Heart left ventricle (tissue), 16 donors: ENCODE measurements at regions not wholly inside any gene's neighbourhood (a gene's known extent, or its start where the extent isn't known, plus 50 kb on each side); places are given as distances from the start of the nearest gene placed in this dataset.

ENCODE experiments used
- ATAC-seq, 4 donors: fragments of 200-7000 bp; cut with Tn5 transposase; one replicate each; pipeline ENCODE4 v1.9.1; 2020 to 2022; ENCODE audit warnings: moderate library complexity in 4 of 4, mild to moderate bottlenecking in 3 of 4, moderate number of reproducible peaks in 1 of 4
- DNase-seq, 5 donors: peaks; one replicate each; pipeline ENCODE4 v3.0.0-alpha.2; 2020
- H3K27ac ChIP-seq, 12 donors: fragments of 200-600 bp; sonication (generic) in 4 of 12; one replicate each; pipeline versions ENCODE4 v1.5.0 to v1.8.0; 2016 to 2022; ENCODE audit warnings: mild to moderate bottlenecking in 2 of 12
- H3K27me3 ChIP-seq, 9 donors: fragments of 200-600 bp; sonication (generic) in 2 of 9; one replicate each; pipeline versions ENCODE4 v1.5.1 to v1.8.0; 2016 to 2022; ENCODE audit warnings: mild to moderate bottlenecking in 3 of 9
- H3K36me3 ChIP-seq, 9 donors: fragments of 200-600 bp; sonication (generic) in 2 of 9; one replicate each; pipeline versions ENCODE4 v1.5.0 to v1.8.0; 2018 to 2022; ENCODE audit warnings: mild to moderate bottlenecking in 2 of 9
- H3K4me1 ChIP-seq, 12 donors: fragments of 200-600 bp; sonication (generic) in 4 of 12; one replicate each; pipeline versions ENCODE4 v1.5.0 to v1.8.0; 2016 to 2022; ENCODE audit warnings: mild to moderate bottlenecking in 3 of 12
- H3K4me3 ChIP-seq, 12 donors: fragments of 200-600 bp; sonication (generic) in 4 of 12; one replicate each; pipeline versions ENCODE4 v1.5.0 to v1.8.0; 2017 to 2022; ENCODE audit warnings: mild to moderate bottlenecking in 9 of 12, moderate library complexity in 4 of 12
- H3K9me3 ChIP-seq, 12 donors: fragments of 200-600 bp; sonication (generic) in 4 of 12; one replicate each; pipeline versions ENCODE4 v1.5.0 to v1.8.0; 2016 to 2022; ENCODE audit warnings: mild to moderate bottlenecking in 1 of 12
- POLR2A ChIP-seq, 2 donors: fragments of 450-650 bp; IDR thresholded peaks; one replicate each; pipeline ENCODE4 v1.6.1; 2017; ENCODE audit warnings: antibody characterized with exemption in 2 of 2, mild to moderate bottlenecking in 2 of 2, moderate library complexity in 2 of 2
- WGBS, 4 donors: extraction: QIAGEN DNeasy Blood & Tissue Kit in 2 of 4; methylation state at CpG; one replicate each; pipeline versions ENCODE4 v1.1.5 to v1.1.7; 2013 to 2018; 5-methylcytosine and 5-hydroxymethylcytosine counted together
- intact Hi-C, 10 donors: fragments of 100-400 bp; cut with DNase I; formaldehyde crosslinking; loops; one replicate each; pipeline versions ENCODE4 v1.11.1 to v1.14.2; 2022
- TF ChIP-seq, protein P1 (sequence below), 12 donors: fragments of 200-600 bp; sonication (generic) in 4 of 12; IDR thresholded peaks; one replicate each; pipeline versions ENCODE4 v1.5.0 to v1.8.0; 2018 to 2022; ENCODE audit warnings: antibody characterized with exemption in 12 of 12, mild to moderate bottlenecking in 5 of 12
- donor health status: ischemic (EF 13 %, LVEDD 7.1; RV severe dilation, severe dysfunction).
- donor health status: healthy with polysubstance abuse.
- donor health status: DM: no; HTN: yes; CAD: no.
- donor health status: DM: no; HTN: no; CAD: no.
- donor health status: ischemic (EF 25% LVEDD 6.9; RV normal size, moderate dysfunction).
- donor health status: ischemic (EF 25% LVEDD 5.7; RV mildly dilated, moderate dysfunction).
- donor health status: healthy.
- donor health status: DM: yes; HTN: yes; CAD: no.
- donor health status: ischemic (EF 35%, LVEDD 5.7; RV mildly dilated, moderate dysfunction).
- donor health status: nonischemic (EF 11% LVEDD 7.7; RV severe dilation, severe dysfunction).
- donor health status: DM: yes; HTN: yes; CAD: no.
- donor health status: PGD.
- donor health status: ischemic (EF 29% LVEDD 5.4; RV normal size, mild dysfunction).
- donor health status: nonischemic (EF 23%, LVEDD 6.1; RV moderate dilation, normal function).

DNA sequence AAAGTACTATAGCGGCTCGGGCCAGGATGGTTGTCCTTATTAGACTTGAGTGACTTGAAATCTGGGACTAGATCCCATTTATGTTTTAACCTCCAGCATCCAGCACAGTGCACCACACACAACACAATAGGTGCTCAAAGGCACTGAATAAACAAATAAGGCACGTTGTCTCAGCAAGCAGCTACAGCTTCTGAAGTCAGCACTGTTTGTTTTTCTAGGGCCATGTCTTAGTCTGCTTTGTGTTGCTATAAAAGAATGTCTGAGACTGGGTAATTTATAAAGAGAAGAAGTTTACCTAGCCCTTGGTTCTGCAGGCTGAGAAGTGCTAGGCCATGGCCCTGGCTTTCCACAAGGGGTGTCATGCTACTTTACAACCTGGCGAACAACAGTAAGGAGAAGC is 102.1 kb upstream of the LNX1 start:
- ATAC-seq (no peak), DNase-seq (no peak)
- Histone ChIP-seq H3K9me3 (peaks cover 0 to 9% (median 0%) of the 10 kb centered on the region in 12 donors), H3K4me1 (peaks cover 0 to 9% (median 0%) of the 10 kb centered on the region in 12 donors), H3K36me3 (no peaks in the 10 kb centered on the region), H3K27ac (no peak overlapping the region), H3K4me3 (no peak overlapping the region), H3K27me3 (no peaks in the 10 kb centered on the region)
- 85 to 98% (median 93%) methylated on average over 4 of the region's 4 CpGs for WGBS, 4 donors
- TF ChIP-seq, protein P1, sequence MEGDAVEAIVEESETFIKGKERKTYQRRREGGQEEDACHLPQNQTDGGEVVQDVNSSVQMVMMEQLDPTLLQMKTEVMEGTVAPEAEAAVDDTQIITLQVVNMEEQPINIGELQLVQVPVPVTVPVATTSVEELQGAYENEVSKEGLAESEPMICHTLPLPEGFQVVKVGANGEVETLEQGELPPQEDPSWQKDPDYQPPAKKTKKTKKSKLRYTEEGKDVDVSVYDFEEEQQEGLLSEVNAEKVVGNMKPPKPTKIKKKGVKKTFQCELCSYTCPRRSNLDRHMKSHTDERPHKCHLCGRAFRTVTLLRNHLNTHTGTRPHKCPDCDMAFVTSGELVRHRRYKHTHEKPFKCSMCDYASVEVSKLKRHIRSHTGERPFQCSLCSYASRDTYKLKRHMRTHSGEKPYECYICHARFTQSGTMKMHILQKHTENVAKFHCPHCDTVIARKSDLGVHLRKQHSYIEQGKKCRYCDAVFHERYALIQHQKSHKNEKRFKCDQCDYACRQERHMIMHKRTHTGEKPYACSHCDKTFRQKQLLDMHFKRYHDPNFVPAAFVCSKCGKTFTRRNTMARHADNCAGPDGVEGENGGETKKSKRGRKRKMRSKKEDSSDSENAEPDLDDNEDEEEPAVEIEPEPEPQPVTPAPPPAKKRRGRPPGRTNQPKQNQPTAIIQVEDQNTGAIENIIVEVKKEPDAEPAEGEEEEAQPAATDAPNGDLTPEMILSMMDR (IDR thresholded peaks at IDR 0.05), result no peak
- intact Hi-C loops, result no loop called here

DNA sequence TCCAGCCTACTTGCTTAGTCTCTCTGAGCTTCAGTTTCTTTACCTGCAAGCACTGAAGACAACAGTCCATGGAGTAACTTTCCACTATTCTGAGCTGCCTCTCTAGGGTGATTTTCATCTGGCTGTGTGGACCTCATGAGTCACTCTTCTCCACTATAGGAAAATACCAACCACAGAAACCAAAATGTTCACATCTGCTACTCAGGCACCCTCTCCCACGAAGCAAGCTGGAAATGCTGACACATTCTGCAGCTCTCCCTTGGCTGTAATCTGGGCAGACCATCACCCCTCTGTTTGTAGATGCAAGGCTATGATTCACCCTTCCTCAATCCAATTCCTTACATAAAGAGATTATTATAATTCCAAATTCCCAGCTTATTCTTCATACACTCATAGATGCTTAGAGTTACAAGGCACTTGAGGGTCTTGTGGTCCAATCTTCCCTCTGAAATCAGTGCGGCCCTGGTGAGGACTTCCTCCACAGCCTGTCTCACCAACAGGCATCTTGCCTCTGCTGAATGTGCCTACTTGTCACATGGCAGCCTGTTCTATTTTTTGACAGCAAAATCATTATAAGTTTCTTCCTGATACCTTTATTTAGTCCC is 97.0 kb upstream of the LNX1 start:
- Histone ChIP-seq H3K4me1 (peaks cover 0 to 10% (median 0%) of the 10 kb centered on the region in 12 donors), H3K9me3 (no peaks in the 10 kb centered on the region), H3K27me3 (no peaks in the 10 kb centered on the region), H3K36me3 (no peaks in the 10 kb centered on the region), H3K4me3 (no peak overlapping the region), H3K27ac (peak overlapping the region in 1 of 12 donors; percentile 33)
- DNase-seq, result peak in 1 of 5 donors; percentile 59
- ATAC-seq, result peak in 2 of 4 donors; percentile 60 to 94
- TF ChIP-seq, protein P1 (IDR thresholded peaks at IDR 0.05), result no peak
- TF ChIP-seq POLR2A (IDR thresholded peaks at IDR 0.05), result no peak
- intact Hi-C loops, result no loop called here
- WGBS, 4 donors, result 63 to 80% (median 72%) methylated on average over 2 of the region's 2 CpGs

DNA sequence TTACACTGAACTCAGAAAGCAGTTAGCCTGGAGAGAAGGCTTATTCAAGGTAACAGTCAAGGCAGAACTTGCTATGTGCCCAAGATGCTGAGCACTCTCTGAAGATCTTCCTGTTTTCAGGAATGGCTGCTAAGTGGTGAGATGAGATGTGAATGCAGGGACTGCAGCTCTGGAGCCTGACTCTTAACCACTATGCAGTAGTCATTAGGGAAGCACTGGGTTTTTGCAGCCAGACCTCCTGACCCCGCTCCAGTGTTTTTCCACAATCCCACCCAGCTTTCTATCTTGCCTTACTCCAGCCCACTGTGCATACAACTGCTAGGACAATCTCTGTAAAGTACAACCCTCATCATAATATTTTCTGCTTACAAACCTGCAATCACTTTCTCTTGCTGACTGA is 95.2 kb upstream of the LNX1 start:
- H3K27ac ChIP-seq, result no peak overlapping the region
- no peaks in the 10 kb centered on the region for H3K27me3 ChIP-seq
- no peak overlapping the region for H3K4me3 ChIP-seq
- TF ChIP-seq, protein P1 (IDR thresholded peaks at IDR 0.05), result no peak
- no peak for TF ChIP-seq POLR2A (IDR thresholded peaks at IDR 0.05)
- H3K36me3 ChIP-seq, result no peaks in the 10 kb centered on the region
- ATAC-seq (no peak), DNase-seq (no peak)
- H3K9me3 ChIP-seq, result no peaks in the 10 kb centered on the region
- 88 to 92% (median 90%) methylated on average over 1 of the region's 1 CpG for WGBS, 4 donors
- intact Hi-C loops, result no loop called here
- peaks cover 0 to 10% (median 0%) of the 10 kb centered on the region in 12 donors for H3K4me1 ChIP-seq

DNA sequence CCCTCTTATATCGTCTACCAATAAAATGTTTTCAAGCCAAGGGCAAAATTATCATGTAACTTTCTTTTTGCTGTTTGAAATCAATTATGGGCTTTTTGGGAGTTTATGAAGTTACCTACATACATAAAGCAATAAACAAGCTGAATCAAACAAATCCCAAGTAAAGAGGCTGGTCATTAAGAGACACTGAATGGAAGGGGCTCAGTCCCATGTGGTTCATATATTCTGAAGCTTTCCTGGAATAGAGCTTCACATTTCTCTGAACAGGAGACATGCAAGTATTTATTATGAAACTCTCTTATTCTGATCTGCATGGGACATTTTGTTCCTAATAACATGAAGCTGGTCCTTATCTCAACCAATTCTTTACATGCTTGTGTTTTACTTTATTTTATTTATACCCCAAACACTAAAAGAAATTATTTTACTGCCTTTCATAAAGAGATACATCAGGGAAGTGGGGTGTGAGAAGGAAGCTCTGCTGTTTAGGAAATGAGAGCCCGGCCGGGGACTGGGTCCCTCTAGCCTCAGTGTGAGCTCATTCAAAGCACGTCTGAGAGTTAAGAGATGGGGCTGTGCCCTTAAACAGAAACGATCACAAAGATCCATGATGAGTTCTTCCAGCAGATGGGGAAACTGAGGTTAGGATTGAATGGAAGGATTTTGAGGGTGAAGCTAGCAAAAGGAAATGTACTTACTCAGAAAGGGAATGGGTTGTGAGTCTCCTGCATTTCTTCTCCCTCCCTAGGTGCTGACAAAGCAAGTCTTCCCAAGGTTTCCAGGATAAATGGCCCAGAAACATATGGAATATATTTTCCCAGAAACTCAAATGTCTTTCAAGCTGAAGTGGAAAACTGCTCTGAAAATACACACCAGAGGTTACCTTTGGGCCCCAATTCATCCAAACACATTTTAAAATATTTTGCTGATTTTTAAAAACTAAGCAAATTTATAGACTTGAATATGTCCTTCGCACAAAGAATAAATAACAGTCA is 93.1 kb upstream of the LNX1 start:
- intact Hi-C loops, result no loop called here
- TF ChIP-seq POLR2A (IDR thresholded peaks at IDR 0.05), result no peak
- TF ChIP-seq, protein P1 (IDR thresholded peaks at IDR 0.05), result no peak
- DNase-seq (no peak), ATAC-seq (no peak)
- no peak overlapping the region for H3K4me3 ChIP-seq
- 68 to 73% (median 70%) methylated on average over 6 of the region's 6 CpGs for WGBS, 4 donors
- no peak overlapping the region for H3K27ac ChIP-seq
- no peaks in the 10 kb centered on the region for H3K9me3 ChIP-seq
- no peaks in the 10 kb centered on the region for H3K27me3 ChIP-seq
- H3K36me3 ChIP-seq, result no peaks in the 10 kb centered on the region
- H3K4me1 ChIP-seq, result peaks cover 0 to 10% (median 0%) of the 10 kb centered on the region in 12 donors
